Ishikawa (cell line): ENCODE measurements at regions not wholly inside any gene's neighbourhood (a gene's known extent, or its start where the extent isn't known, plus 50 kb on each side); places are given as distances from the start of the nearest gene placed in this dataset.

Experiments
- CEBPB ChIP-seq: IDR thresholded peaks from 2 replicates; pipeline ENCODE4 v1.6.1; 2012
- CREB1 ChIP-seq: IDR thresholded peaks from 2 replicates; pipeline ENCODE4 v1.6.1; 2012; ENCODE audit warnings: low read depth
- EGR1 ChIP-seq: IDR thresholded peaks from 2 replicates; pipeline ENCODE4 v1.6.1; 2012
- EP300 ChIP-seq: IDR thresholded peaks from 2 replicates; pipeline ENCODE4 v1.6.1; 2012; ENCODE audit warnings: borderline replicate concordance
- FOXM1 ChIP-seq: IDR thresholded peaks from 2 replicates; pipeline ENCODE4 v1.6.1; 2012; ENCODE audit warnings: low read depth, borderline replicate concordance
- NFIC ChIP-seq: IDR thresholded peaks from 2 replicates; pipeline ENCODE4 v1.6.1; 2012
- RAD21 ChIP-seq: IDR thresholded peaks from 2 replicates; pipeline ENCODE4 v1.6.1; 2012; ENCODE audit warnings: low read depth
- TAF1 ChIP-seq: IDR thresholded peaks from 2 replicates; pipeline ENCODE4 v1.6.1; 2012; ENCODE audit warnings: low read depth, mild to moderate bottlenecking
- TCF12 ChIP-seq: IDR thresholded peaks from 2 replicates; pipeline ENCODE4 v1.6.1; 2012; ENCODE audit warnings: low read depth
- TEAD4 ChIP-seq: IDR thresholded peaks from 2 replicates; pipeline ENCODE4 v1.6.1; 2012
- YY1 ChIP-seq: IDR thresholded peaks from 2 replicates; pipeline ENCODE4 v1.6.1; 2012; ENCODE audit warnings: low read depth
- ZBTB7A ChIP-seq: IDR thresholded peaks from 2 replicates; pipeline ENCODE4 v1.6.1; 2012; ENCODE audit warnings: low read depth
- TF ChIP-seq, protein P1 (sequence below): IDR thresholded peaks from 2 replicates; pipeline ENCODE4 v1.6.1; 2012
- TF ChIP-seq, protein P2 (sequence below): IDR thresholded peaks from 2 replicates; pipeline ENCODE4 v1.6.1; 2012
- TF ChIP-seq, protein P3 (sequence below): IDR thresholded peaks from 2 replicates; pipeline ENCODE4 v1.6.1; 2012; ENCODE audit warnings: low read depth, mild to moderate bottlenecking

DNA sequence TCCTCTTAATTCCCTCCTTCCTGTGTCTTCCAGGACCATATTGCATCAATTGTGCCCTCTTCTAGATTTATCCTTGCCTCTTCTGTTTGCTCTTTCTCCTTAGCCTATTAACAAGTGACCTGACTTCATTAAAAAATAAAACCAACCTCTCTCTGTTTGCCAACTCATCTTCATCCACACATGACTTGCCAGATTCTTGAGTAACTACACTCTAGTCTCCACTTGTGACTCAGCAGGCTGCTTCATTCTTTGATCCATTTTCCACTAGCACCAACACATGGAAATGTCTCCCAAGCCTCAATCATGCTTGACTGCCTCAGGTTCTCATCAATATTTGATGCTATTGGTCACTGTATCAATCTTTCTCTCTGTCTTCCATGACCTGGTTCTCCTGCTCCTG lies 492.4 kb upstream of the TMPO start:
- no peak for TF ChIP-seq FOXM1
- TF ChIP-seq TEAD4: no peak
- no peak for TF ChIP-seq RAD21
- TF ChIP-seq, protein P1, sequence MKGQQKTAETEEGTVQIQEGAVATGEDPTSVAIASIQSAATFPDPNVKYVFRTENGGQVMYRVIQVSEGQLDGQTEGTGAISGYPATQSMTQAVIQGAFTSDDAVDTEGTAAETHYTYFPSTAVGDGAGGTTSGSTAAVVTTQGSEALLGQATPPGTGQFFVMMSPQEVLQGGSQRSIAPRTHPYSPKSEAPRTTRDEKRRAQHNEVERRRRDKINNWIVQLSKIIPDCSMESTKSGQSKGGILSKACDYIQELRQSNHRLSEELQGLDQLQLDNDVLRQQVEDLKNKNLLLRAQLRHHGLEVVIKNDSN: no peak
- no peak for TF ChIP-seq NFIC
- TF ChIP-seq, protein P2, sequence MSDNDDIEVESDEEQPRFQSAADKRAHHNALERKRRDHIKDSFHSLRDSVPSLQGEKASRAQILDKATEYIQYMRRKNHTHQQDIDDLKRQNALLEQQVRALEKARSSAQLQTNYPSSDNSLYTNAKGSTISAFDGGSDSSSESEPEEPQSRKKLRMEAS: no peak
- TF ChIP-seq CEBPB: no peak
- TF ChIP-seq, protein P3, sequence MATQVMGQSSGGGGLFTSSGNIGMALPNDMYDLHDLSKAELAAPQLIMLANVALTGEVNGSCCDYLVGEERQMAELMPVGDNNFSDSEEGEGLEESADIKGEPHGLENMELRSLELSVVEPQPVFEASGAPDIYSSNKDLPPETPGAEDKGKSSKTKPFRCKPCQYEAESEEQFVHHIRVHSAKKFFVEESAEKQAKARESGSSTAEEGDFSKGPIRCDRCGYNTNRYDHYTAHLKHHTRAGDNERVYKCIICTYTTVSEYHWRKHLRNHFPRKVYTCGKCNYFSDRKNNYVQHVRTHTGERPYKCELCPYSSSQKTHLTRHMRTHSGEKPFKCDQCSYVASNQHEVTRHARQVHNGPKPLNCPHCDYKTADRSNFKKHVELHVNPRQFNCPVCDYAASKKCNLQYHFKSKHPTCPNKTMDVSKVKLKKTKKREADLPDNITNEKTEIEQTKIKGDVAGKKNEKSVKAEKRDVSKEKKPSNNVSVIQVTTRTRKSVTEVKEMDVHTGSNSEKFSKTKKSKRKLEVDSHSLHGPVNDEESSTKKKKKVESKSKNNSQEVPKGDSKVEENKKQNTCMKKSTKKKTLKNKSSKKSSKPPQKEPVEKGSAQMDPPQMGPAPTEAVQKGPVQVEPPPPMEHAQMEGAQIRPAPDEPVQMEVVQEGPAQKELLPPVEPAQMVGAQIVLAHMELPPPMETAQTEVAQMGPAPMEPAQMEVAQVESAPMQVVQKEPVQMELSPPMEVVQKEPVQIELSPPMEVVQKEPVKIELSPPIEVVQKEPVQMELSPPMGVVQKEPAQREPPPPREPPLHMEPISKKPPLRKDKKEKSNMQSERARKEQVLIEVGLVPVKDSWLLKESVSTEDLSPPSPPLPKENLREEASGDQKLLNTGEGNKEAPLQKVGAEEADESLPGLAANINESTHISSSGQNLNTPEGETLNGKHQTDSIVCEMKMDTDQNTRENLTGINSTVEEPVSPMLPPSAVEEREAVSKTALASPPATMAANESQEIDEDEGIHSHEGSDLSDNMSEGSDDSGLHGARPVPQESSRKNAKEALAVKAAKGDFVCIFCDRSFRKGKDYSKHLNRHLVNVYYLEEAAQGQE: no peak
- TF ChIP-seq EGR1: no peak
- TF ChIP-seq YY1: no peak
- no peak for TF ChIP-seq TCF12

DNA sequence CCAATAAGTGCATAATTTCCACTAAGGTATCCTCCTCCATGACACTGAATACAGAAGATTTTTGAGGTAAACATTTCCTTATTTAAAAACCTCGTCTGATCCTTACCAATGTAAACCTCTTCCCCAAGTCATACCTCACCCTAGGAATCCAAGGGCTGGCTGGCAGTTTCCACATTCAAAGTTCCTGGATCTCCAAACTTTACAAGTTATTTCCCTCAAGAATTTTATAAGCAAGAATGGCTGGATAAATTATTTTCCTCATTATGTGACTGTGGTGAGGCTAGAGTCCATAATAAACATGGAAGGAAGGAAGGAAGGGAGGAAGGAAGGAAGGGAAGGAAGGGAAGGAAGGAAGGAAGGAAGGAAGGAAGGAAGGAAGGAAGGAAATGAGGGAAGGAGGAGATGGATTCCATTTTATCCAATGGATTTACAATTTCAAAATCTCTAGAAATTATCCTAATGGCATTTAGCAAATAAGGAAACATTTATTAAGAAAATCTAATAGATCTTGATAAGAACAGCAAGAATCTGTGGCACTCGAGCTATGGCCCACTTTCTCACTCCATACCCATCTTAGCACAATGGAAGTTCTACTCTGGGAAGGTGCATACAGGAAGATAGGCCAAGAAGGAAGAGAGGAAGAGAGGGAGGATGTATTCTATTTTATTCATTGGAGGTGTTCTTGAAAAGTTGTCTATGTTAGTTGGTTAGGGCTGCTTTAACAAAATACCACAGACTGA lies 477.8 kb upstream of the TMPO start:
- no peak for TF ChIP-seq EP300
- no peak for TF ChIP-seq TAF1
- no peak for TF ChIP-seq FOXM1

DNA sequence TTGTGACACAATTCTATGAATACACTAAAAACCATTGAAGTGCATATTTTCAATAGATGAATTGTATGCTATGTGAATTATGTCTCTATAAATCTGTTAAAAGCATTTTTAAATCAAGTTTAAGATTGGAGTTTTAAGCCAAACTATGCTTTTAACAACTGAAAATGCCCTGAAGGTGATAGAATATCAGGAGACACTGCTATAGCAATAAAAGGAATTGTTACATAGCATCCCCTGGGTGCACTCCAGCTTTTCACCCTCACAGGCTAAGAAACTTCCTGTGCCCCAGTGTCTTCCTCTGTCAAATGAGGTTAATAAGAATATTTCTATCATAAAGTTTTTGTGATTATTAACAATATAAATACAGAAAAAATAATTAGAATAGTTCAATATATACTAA lies 472.7 kb upstream of the TMPO start:
- TF ChIP-seq TEAD4: no peak

DNA sequence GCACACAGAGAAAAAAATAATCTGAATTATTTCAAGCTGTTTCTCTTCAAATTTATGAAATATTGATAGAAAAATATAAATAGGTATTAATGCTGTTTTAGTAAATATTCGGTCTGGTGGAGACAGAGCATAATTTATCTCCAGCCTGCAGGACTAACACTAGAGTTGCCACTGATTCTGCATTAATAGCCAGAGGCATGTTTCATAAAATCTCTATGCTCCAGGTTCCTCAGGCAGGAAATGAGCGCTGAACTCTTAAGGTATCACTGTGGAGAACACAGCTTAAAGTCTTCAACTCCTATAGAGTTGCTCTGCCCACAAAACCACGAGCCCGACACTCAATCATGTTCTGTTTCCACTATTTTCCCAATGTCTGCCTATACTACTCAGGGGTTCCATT lies 470.0 kb upstream of the TMPO start:
- no peak for TF ChIP-seq RAD21
- TF ChIP-seq EGR1: no peak
- no peak for TF ChIP-seq EP300
- TF ChIP-seq YY1: no peak
- no peak for TF ChIP-seq TEAD4
- no peak for TF ChIP-seq ZBTB7A
- no peak for TF ChIP-seq TAF1
- no peak for TF ChIP-seq NFIC
- TF ChIP-seq CEBPB: no peak
- TF ChIP-seq, protein P3: no peak
- TF ChIP-seq, protein P1: no peak
- no peak for TF ChIP-seq TCF12

DNA sequence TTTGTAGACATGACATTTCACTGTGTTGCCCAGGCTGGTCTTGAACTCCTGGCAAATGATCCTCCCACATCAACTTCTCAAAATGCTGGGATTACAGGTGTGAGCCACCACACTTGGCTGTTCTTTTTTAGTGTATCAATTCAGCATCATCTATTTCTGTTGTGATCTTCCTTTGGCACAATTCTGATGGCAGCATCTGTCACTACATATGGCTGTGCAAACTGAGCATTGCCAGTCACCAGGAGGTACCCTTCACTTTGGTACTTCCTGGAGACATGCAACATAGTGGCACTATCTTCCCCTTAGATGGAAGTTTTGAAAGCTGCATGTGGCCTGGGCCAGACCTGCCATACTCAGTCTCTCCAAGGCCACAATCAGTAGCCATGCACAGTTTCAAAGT lies 467.1 kb upstream of the TMPO start:
- TF ChIP-seq FOXM1: no peak
- no peak for TF ChIP-seq NFIC
- TF ChIP-seq, protein P1: no peak
- TF ChIP-seq, protein P2: no peak

DNA sequence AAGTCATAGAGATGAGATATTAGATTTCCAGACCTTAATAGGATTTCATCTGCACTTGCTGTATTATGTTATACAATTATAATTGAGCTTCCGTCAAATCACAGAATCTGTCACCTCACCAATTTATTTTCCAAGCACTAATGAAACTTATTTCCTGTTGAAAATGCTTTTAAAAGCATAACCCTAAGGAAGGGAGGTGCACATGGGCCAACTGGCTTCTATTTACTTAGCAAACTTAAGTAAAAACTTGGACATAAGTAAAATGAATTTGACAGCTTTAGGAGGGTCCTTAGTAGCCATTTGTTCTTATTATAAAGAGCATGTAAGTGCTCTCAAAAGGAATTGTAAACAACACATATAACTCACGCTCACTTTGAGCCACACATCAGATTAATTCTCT lies 462.2 kb upstream of the TMPO start:
- no peak for TF ChIP-seq EP300
- no peak for TF ChIP-seq TCF12
- TF ChIP-seq EGR1: no peak
- TF ChIP-seq, protein P1: no peak
- no peak for TF ChIP-seq CREB1
- no peak for TF ChIP-seq NFIC
- TF ChIP-seq TAF1: no peak
- TF ChIP-seq ZBTB7A: no peak
- TF ChIP-seq CEBPB: no peak
- no peak for TF ChIP-seq FOXM1
- no peak for TF ChIP-seq RAD21
- TF ChIP-seq, protein P2: no peak
- TF ChIP-seq TEAD4: no peak
